ENCODE measurements at regions not wholly inside any gene's neighbourhood (a gene's known extent, or its start where the extent isn't known, plus 50 kb on each side); places are given as distances from the start of the nearest gene placed in this dataset.

DNA sequence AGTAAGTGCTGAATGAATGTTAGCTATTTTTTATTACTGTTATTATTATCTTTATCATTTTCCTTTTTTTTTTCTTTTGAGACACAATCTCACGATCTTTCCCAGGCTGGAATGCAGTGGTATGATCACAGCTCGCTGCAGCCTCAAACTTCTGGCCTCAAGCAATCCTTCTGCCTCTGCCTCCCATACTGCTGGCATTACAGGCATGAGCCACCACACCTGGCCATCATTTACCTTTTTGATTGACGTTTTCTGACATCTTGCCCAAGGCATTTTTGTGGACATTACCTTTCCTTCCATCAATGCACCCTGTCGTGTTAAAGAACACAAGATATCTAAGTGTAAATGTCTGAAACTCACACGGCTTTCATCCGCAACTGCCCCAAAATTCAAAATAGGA lies 138.2 kb downstream of the GAS1 start (continued):
- TF ChIP-seq, protein P1, sequence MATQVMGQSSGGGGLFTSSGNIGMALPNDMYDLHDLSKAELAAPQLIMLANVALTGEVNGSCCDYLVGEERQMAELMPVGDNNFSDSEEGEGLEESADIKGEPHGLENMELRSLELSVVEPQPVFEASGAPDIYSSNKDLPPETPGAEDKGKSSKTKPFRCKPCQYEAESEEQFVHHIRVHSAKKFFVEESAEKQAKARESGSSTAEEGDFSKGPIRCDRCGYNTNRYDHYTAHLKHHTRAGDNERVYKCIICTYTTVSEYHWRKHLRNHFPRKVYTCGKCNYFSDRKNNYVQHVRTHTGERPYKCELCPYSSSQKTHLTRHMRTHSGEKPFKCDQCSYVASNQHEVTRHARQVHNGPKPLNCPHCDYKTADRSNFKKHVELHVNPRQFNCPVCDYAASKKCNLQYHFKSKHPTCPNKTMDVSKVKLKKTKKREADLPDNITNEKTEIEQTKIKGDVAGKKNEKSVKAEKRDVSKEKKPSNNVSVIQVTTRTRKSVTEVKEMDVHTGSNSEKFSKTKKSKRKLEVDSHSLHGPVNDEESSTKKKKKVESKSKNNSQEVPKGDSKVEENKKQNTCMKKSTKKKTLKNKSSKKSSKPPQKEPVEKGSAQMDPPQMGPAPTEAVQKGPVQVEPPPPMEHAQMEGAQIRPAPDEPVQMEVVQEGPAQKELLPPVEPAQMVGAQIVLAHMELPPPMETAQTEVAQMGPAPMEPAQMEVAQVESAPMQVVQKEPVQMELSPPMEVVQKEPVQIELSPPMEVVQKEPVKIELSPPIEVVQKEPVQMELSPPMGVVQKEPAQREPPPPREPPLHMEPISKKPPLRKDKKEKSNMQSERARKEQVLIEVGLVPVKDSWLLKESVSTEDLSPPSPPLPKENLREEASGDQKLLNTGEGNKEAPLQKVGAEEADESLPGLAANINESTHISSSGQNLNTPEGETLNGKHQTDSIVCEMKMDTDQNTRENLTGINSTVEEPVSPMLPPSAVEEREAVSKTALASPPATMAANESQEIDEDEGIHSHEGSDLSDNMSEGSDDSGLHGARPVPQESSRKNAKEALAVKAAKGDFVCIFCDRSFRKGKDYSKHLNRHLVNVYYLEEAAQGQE (IDR thresholded peaks at IDR 0.05; ENCODE audit: borderline replicate concordance): no peak
- TF ChIP-seq, protein P1 (CRISPR knock-in tag; IDR thresholded peaks at IDR 0.05; ENCODE audit: low read depth): no peak
- TF ChIP-seq ZNF133 (CRISPR knock-in tag; IDR thresholded peaks at IDR 0.05): no peak
- TF ChIP-seq ZNF184 (CRISPR knock-in tag; IDR thresholded peaks at IDR 0.05): no peak
- TF ChIP-seq ZKSCAN3 (CRISPR knock-in tag; IDR thresholded peaks at IDR 0.05): no peak
- no peak for TF ChIP-seq ZBTB2 (IDR thresholded peaks at IDR 0.05)
- TF ChIP-seq HMG20B (CRISPR knock-in tag; IDR thresholded peaks at IDR 0.05): no peak
- no peak for TF ChIP-seq ERF (CRISPR knock-in tag; IDR thresholded peaks at IDR 0.05)
- no peak for TF ChIP-seq NR2C2 (CRISPR knock-in tag; IDR thresholded peaks at IDR 0.05)
- TF ChIP-seq NR2C2 (tag; IDR thresholded peaks at IDR 0.05): no peak
- TF ChIP-seq FIP1L1 (IDR thresholded peaks at IDR 0.05; ENCODE audit: low read depth, low read length, poor library complexity, severe bottlenecking): no peak
- no peak for TF ChIP-seq MBD2 (IDR thresholded peaks at IDR 0.05; ENCODE audit: borderline replicate concordance, low read depth)
- TF ChIP-seq SRSF3 (IDR thresholded peaks at IDR 0.05; ENCODE audit: insufficient read depth, low read length): no peak
- no peak for TF ChIP-seq MYBL2 (IDR thresholded peaks at IDR 0.05; ENCODE audit: low read depth)
- no peak for TF ChIP-seq MYBL2 (CRISPR knock-in tag; IDR thresholded peaks at IDR 0.05; ENCODE audit: borderline replicate concordance)
- TF ChIP-seq PRMT5 (CRISPR knock-in tag; IDR thresholded peaks at IDR 0.05): no peak
- no peak for TF ChIP-seq GABPB1 (CRISPR knock-in tag; IDR thresholded peaks at IDR 0.05)

All from K562 (cell line).